ENCODE measurements at regions not wholly inside any gene's neighbourhood (a gene's known extent, or its start where the extent isn't known, plus 50 kb on each side); places are given as distances from the start of the nearest gene placed in this dataset.

GRCh38 chr15:95497634-95498033 lies 832.9 kb upstream of the NR2F2 start:
- no peak for DNase-seq
- no peak for ATAC-seq
- Mint-ChIP-seq H3K9me3 (no peaks in the 10 kb centered on the region), H3K27me3 (peaks cover 2% of the 10 kb centered on the region), H3K4me1 (peaks cover 7% of the 10 kb centered on the region), H3K27ac (no peak overlapping the region), H3K4me3 (no peak overlapping the region), H3K36me3 (ENCODE audit: low read depth) (peaks cover 1% of the 10 kb centered on the region)

GRCh38 chr15:95498961-95499360 lies 831.5 kb upstream of the NR2F2 start:
- Mint-ChIP-seq H3K9me3 (no peaks in the 10 kb centered on the region), H3K27me3 (peaks cover 2% of the 10 kb centered on the region), H3K36me3 (ENCODE audit: low read depth) (peaks cover 1% of the 10 kb centered on the region), H3K4me3 (no peak overlapping the region), H3K4me1 (peaks cover 10% of the 10 kb centered on the region), H3K27ac (no peak overlapping the region)
- ATAC-seq, result no peak
- DNase-seq, result no peak

- ATAC-seq, result no peak
- no peak for DNase-seq
- H3K36me3 Mint-ChIP-seq (ENCODE audit: low read depth), result peaks cover 1% of the 10 kb centered on the region
- H3K27me3 Mint-ChIP-seq, result peaks cover 2% of the 10 kb centered on the region
- H3K4me1 Mint-ChIP-seq, result peaks cover 10% of the 10 kb centered on the region
- no peak overlapping the region for H3K4me3 Mint-ChIP-seq
- no peak overlapping the region for H3K27ac Mint-ChIP-seq
- H3K9me3 Mint-ChIP-seq, result no peaks in the 10 kb centered on the region
Measured at GRCh38 chr15:95499397-95499796, 831.1 kb upstream of the NR2F2 start.

GRCh38 chr15:95501865-95502264 lies 828.6 kb upstream of the NR2F2 start:
- no peak overlapping the region for H3K4me3 Mint-ChIP-seq
- no peak overlapping the region for H3K27ac Mint-ChIP-seq
- H3K9me3 Mint-ChIP-seq, result no peaks in the 10 kb centered on the region
- no peak for ATAC-seq
- H3K4me1 Mint-ChIP-seq, result peaks cover 10% of the 10 kb centered on the region
- peaks cover 6% of the 10 kb centered on the region for H3K27me3 Mint-ChIP-seq
- peaks cover 1% of the 10 kb centered on the region for H3K36me3 Mint-ChIP-seq (ENCODE audit: low read depth)
- DNase-seq, result no peak

- Mint-ChIP-seq H3K4me1 (peaks cover 10% of the 10 kb centered on the region), H3K27me3 (peaks cover 6% of the 10 kb centered on the region), H3K27ac (no peak overlapping the region), H3K9me3 (no peaks in the 10 kb centered on the region), H3K4me3 (no peak overlapping the region), H3K36me3 (ENCODE audit: low read depth) (peaks cover 1% of the 10 kb centered on the region)
- no peak for DNase-seq
- ATAC-seq, result no peak
Measured at GRCh38 chr15:95503107-95503506, 827.4 kb upstream of the NR2F2 start.

GRCh38 chr15:95503640-95504225 lies 826.8 kb upstream of the NR2F2 start:
- H3K36me3 Mint-ChIP-seq (ENCODE audit: low read depth), result peaks cover 1% of the 10 kb centered on the region
- no peak overlapping the region for H3K27ac Mint-ChIP-seq
- peak; percentile 77 for ATAC-seq
- no peak overlapping the region for H3K4me3 Mint-ChIP-seq
- DNase-seq, result no peak
- H3K9me3 Mint-ChIP-seq, result no peaks in the 10 kb centered on the region
- H3K4me1 Mint-ChIP-seq, result peaks cover 10% of the 10 kb centered on the region
- H3K27me3 Mint-ChIP-seq, result peaks cover 6% of the 10 kb centered on the region

GRCh38 chr15:95511671-95512070 lies 818.8 kb upstream of the NR2F2 start:
- ATAC-seq (no peak), DNase-seq (no peak)
- Mint-ChIP-seq H3K4me1 (no peaks in the 10 kb centered on the region), H3K27me3 (peaks cover 7% of the 10 kb centered on the region), H3K36me3 (ENCODE audit: low read depth) (peaks cover 3% of the 10 kb centered on the region), H3K27ac (no peak overlapping the region), H3K9me3 (peaks cover 6% of the 10 kb centered on the region), H3K4me3 (no peak overlapping the region)

- Mint-ChIP-seq H3K27ac (no peak overlapping the region), H3K4me3 (no peak overlapping the region), H3K36me3 (ENCODE audit: low read depth) (peaks cover 3% of the 10 kb centered on the region), H3K27me3 (peaks cover 6% of the 10 kb centered on the region), H3K4me1 (no peaks in the 10 kb centered on the region), H3K9me3 (peaks cover 6% of the 10 kb centered on the region)
- DNase-seq (no peak), ATAC-seq (no peak)
Measured at GRCh38 chr15:95512906-95513305, 817.6 kb upstream of the NR2F2 start.

GRCh38 chr15:95519887-95520286 lies 810.6 kb upstream of the NR2F2 start:
- ATAC-seq (no peak), DNase-seq (no peak)
- Mint-ChIP-seq H3K4me3 (no peak overlapping the region), H3K27ac (no peak overlapping the region), H3K9me3 (no peaks in the 10 kb centered on the region), H3K27me3 (peaks cover 10% of the 10 kb centered on the region), H3K36me3 (ENCODE audit: low read depth) (no peaks in the 10 kb centered on the region), H3K4me1 (no peaks in the 10 kb centered on the region)

GRCh38 chr15:95520511-95520910 lies 810.0 kb upstream of the NR2F2 start:
- H3K27me3 Mint-ChIP-seq, result peaks cover 10% of the 10 kb centered on the region
- DNase-seq (no peak), ATAC-seq (no peak)
- no peak overlapping the region for H3K4me3 Mint-ChIP-seq
- H3K36me3 Mint-ChIP-seq (ENCODE audit: low read depth), result no peaks in the 10 kb centered on the region
- H3K9me3 Mint-ChIP-seq, result peaks cover 6% of the 10 kb centered on the region
- no peaks in the 10 kb centered on the region for H3K4me1 Mint-ChIP-seq
- H3K27ac Mint-ChIP-seq, result no peak overlapping the region

GRCh38 chr15:95520922-95521321 lies 809.6 kb upstream of the NR2F2 start:
- Mint-ChIP-seq H3K4me3 (no peak overlapping the region), H3K36me3 (ENCODE audit: low read depth) (no peaks in the 10 kb centered on the region), H3K4me1 (no peaks in the 10 kb centered on the region), H3K9me3 (peaks cover 6% of the 10 kb centered on the region), H3K27ac (no peak overlapping the region), H3K27me3 (peaks cover 7% of the 10 kb centered on the region)
- DNase-seq (no peak), ATAC-seq (no peak)

- peaks cover 3% of the 10 kb centered on the region for H3K27me3 Mint-ChIP-seq
- H3K36me3 Mint-ChIP-seq (ENCODE audit: low read depth), result no peaks in the 10 kb centered on the region
- ATAC-seq (no peak), DNase-seq (no peak)
- no peaks in the 10 kb centered on the region for H3K4me1 Mint-ChIP-seq
- H3K4me3 Mint-ChIP-seq, result no peak overlapping the region
- H3K27ac Mint-ChIP-seq, result no peak overlapping the region
- peaks cover 6% of the 10 kb centered on the region for H3K9me3 Mint-ChIP-seq
Measured at GRCh38 chr15:95522533-95522932, 808.0 kb upstream of the NR2F2 start.

- no peak for ATAC-seq
- Mint-ChIP-seq H3K4me3 (no peak overlapping the region), H3K9me3 (peaks cover 10% of the 10 kb centered on the region), H3K4me1 (no peaks in the 10 kb centered on the region), H3K36me3 (ENCODE audit: low read depth) (no peaks in the 10 kb centered on the region), H3K27me3 (peaks cover 1% of the 10 kb centered on the region), H3K27ac (no peak overlapping the region)
- no peak for DNase-seq
Measured at GRCh38 chr15:95528920-95529319, 801.6 kb upstream of the NR2F2 start.

GRCh38 chr15:95536638-95537037 lies 793.9 kb upstream of the NR2F2 start:
- H3K36me3 Mint-ChIP-seq (ENCODE audit: low read depth), result no peaks in the 10 kb centered on the region
- H3K27ac Mint-ChIP-seq, result no peak overlapping the region
- DNase-seq (no peak), ATAC-seq (no peak)
- H3K4me1 Mint-ChIP-seq, result no peaks in the 10 kb centered on the region
- peaks cover 2% of the 10 kb centered on the region for H3K27me3 Mint-ChIP-seq
- no peaks in the 10 kb centered on the region for H3K9me3 Mint-ChIP-seq
- no peak overlapping the region for H3K4me3 Mint-ChIP-seq

- no peak overlapping the region for H3K27ac Mint-ChIP-seq
- no peak overlapping the region for H3K4me3 Mint-ChIP-seq
- ATAC-seq (no peak), DNase-seq (no peak)
- H3K4me1 Mint-ChIP-seq, result no peaks in the 10 kb centered on the region
- no peaks in the 10 kb centered on the region for H3K9me3 Mint-ChIP-seq
- H3K27me3 Mint-ChIP-seq, result peaks cover 2% of the 10 kb centered on the region
- no peaks in the 10 kb centered on the region for H3K36me3 Mint-ChIP-seq (ENCODE audit: low read depth)
Measured at GRCh38 chr15:95538693-95539092, 791.8 kb upstream of the NR2F2 start.

GRCh38 chr15:95541301-95541700 lies 789.2 kb upstream of the NR2F2 start:
- H3K9me3 Mint-ChIP-seq, result peaks cover 6% of the 10 kb centered on the region

More at GRCh38 chr15:95541301-95541700, 789.2 kb upstream of the NR2F2 start:
- H3K27me3 Mint-ChIP-seq, result peaks cover 5% of the 10 kb centered on the region
- H3K4me3 Mint-ChIP-seq, result no peak overlapping the region
- no peaks in the 10 kb centered on the region for H3K36me3 Mint-ChIP-seq (ENCODE audit: low read depth)
- ATAC-seq, result no peak
- H3K4me1 Mint-ChIP-seq, result no peaks in the 10 kb centered on the region
- DNase-seq, result no peak
- no peak overlapping the region for H3K27ac Mint-ChIP-seq

Data from activated naive CD8-positive, alpha-beta T cell treated with anti-CD3 and anti-CD28 coated beads, Interleukin-2, amount 50 U/mL, for 24 hours (primary cell).